H9 (cell line): ENCODE measurements at regions not wholly inside any gene's neighbourhood (a gene's known extent, or its start where the extent isn't known, plus 50 kb on each side); places are given as distances from the start of the nearest gene placed in this dataset.

Experiments used
- DNase-seq: peaks from one replicate; pipeline ENCODE4 v3.0.0-alpha.2; 2017
- H2AFZ ChIP-seq: one replicate; pipeline ENCODE4 v1.6.1; 2013; ENCODE audit warnings: mild to moderate bottlenecking, low read length, control low read depth, moderate library complexity
- H2AK5ac ChIP-seq: 2 replicates; pipeline ENCODE4 v1.6.1; 2013; ENCODE audit warnings: low read length, control low read depth, mixed read lengths; ENCODE audit not compliant: insufficient read length
- H2BK120ac ChIP-seq: one replicate; pipeline ENCODE4 v1.6.1; 2013; ENCODE audit warnings: low read depth, mild to moderate bottlenecking, low read length, control low read depth, inconsistent platforms; ENCODE audit not compliant: poor library complexity, severe bottlenecking
- H2BK12ac ChIP-seq: 2 replicates; pipeline ENCODE4 v1.6.1; 2013; ENCODE audit warnings: low read length, control low read depth, mixed read lengths, low read depth; ENCODE audit not compliant: insufficient read length
- H2BK15ac ChIP-seq: 2 replicates; pipeline ENCODE4 v1.6.1; 2013; ENCODE audit warnings: low read depth, low read length, control low read depth
- H2BK20ac ChIP-seq: one replicate; pipeline ENCODE4 v1.6.1; 2013; ENCODE audit warnings: low read depth, mild to moderate bottlenecking, low read length, control low read depth, inconsistent platforms; ENCODE audit not compliant: poor library complexity, severe bottlenecking
- H2BK5ac ChIP-seq: 2 replicates; pipeline ENCODE4 v1.6.1; 2013; ENCODE audit warnings: low read length, control low read depth, mixed read lengths; ENCODE audit not compliant: insufficient read length
- H3K14ac ChIP-seq: 2 replicates; pipeline ENCODE4 v1.6.1; 2013; ENCODE audit warnings: low read length, control low read depth; ENCODE audit not compliant: insufficient read depth
- H3K18ac ChIP-seq: 2 replicates; pipeline ENCODE4 v1.6.1; 2013; ENCODE audit warnings: low read depth, mild to moderate bottlenecking, mixed read lengths, low read length, control low read depth; ENCODE audit not compliant: insufficient read length
- H3K23ac ChIP-seq: 2 replicates; pipeline ENCODE4 v1.6.1; 2013; ENCODE audit warnings: low read length, control low read depth, mixed read lengths, low read depth; ENCODE audit not compliant: insufficient read length
- H3K23me2 ChIP-seq: 2 replicates; pipeline ENCODE4 v1.6.1; 2013; ENCODE audit warnings: low read depth, mild to moderate bottlenecking, mixed read lengths, low read length, control low read depth; ENCODE audit not compliant: insufficient read length, poor library complexity, severe bottlenecking
- H3K27ac ChIP-seq: 2 replicates; pipeline ENCODE4 v1.5.1; 2013; ENCODE audit warnings: low read length, control low read depth, mixed read lengths, low read depth; ENCODE audit not compliant: insufficient read length
- H3K27me3 ChIP-seq: 2 replicates; pipeline ENCODE4 v1.6.1; 2013; ENCODE audit warnings: low read length, control low read depth, inconsistent platforms; ENCODE audit not compliant: insufficient read depth
- H3K4ac ChIP-seq: 2 replicates; pipeline ENCODE4 v1.6.1; 2013; ENCODE audit warnings: low read depth, mild to moderate bottlenecking, control low read depth, inconsistent platforms, low read length, moderate library complexity
- H3K4me1 ChIP-seq: 2 replicates; pipeline ENCODE4 v1.6.1; 2013; ENCODE audit warnings: low read length, control low read depth, inconsistent platforms; ENCODE audit not compliant: insufficient read depth
- H3K4me2 ChIP-seq: 2 replicates; pipeline ENCODE4 v1.6.1; 2013; ENCODE audit warnings: low read length, control low read depth, mixed read lengths; ENCODE audit not compliant: insufficient read length, insufficient read depth
- H3K56ac ChIP-seq: 2 replicates; pipeline ENCODE4 v1.6.1; 2013; ENCODE audit warnings: low read depth, mild to moderate bottlenecking, mixed read lengths, low read length, control low read depth; ENCODE audit not compliant: insufficient read length
- H3K79me1 ChIP-seq: 2 replicates; pipeline ENCODE4 v1.6.1; 2013; ENCODE audit warnings: low read depth, mild to moderate bottlenecking, moderate library complexity, low read length, control low read depth, inconsistent platforms; ENCODE audit not compliant: insufficient read depth, poor library complexity, severe bottlenecking
- H3K79me2 ChIP-seq: 2 replicates; pipeline ENCODE4 v1.6.1; 2013; ENCODE audit warnings: low read length, control low read depth, inconsistent platforms; ENCODE audit not compliant: insufficient read depth
- H3K9ac ChIP-seq: 2 replicates; pipeline ENCODE4 v1.6.1; 2013; ENCODE audit warnings: low read length, control low read depth, mixed read lengths; ENCODE audit not compliant: insufficient read length; ENCODE audit errors: extremely low read depth
- H3K9me3 ChIP-seq: one replicate; pipeline ENCODE4 v1.6.1; 2013; ENCODE audit warnings: low read depth, low read length, inconsistent platforms; ENCODE audit not compliant: control insufficient read depth
- H3T11ph ChIP-seq: one replicate; pipeline ENCODE4 v1.6.1; 2013; ENCODE audit warnings: mild to moderate bottlenecking, low read length, control low read depth, inconsistent platforms
- H4K20me1 ChIP-seq: one replicate; pipeline ENCODE4 v1.6.1; 2013; ENCODE audit not compliant: control insufficient read depth, insufficient read length, insufficient read depth
- H4K5ac ChIP-seq: 2 replicates; pipeline ENCODE4 v1.6.1; 2013; ENCODE audit warnings: low read depth, mild to moderate bottlenecking, mixed read lengths, low read length, control low read depth; ENCODE audit not compliant: insufficient read length
- H4K8ac ChIP-seq: replicated peaks from 2 replicates; pipeline ENCODE4 v1.6.1; 2013; ENCODE audit warnings: low read length, control low read depth, mixed read lengths, low read depth; ENCODE audit not compliant: insufficient read length
- H4K91ac ChIP-seq: 2 replicates; pipeline ENCODE4 v1.6.1; 2013; ENCODE audit warnings: low read depth, mild to moderate bottlenecking, moderate library complexity, mixed read lengths, low read length, control low read depth; ENCODE audit not compliant: insufficient read length
- H3K27ac Mint-ChIP-seq, 3 experiments: 2 replicates in 2 of 3; 3 replicates in 1 of 3; pipeline ENCODE4 v1.8.0; 2020 to 2021; ENCODE audit warnings: mixed read lengths in 3 of 3, mild to moderate bottlenecking in 1 of 3, moderate library complexity in 1 of 3
- H3K27me3 Mint-ChIP-seq: 2 replicates; pipeline ENCODE4 v1.8.0; 2021; ENCODE audit warnings: low read depth, mild to moderate bottlenecking, moderate library complexity, mixed read lengths
- H3K36me3 Mint-ChIP-seq, 3 experiments: 2 replicates in 2 of 3; 3 replicates in 1 of 3; pipeline ENCODE4 v1.8.0; 2020 to 2021; ENCODE audit warnings: low read depth in 3 of 3, mixed read lengths in 3 of 3; ENCODE audit not compliant: insufficient read depth in 1 of 3
- H3K4me1 Mint-ChIP-seq, 2 experiments: 2 replicates each; pipeline ENCODE4 v1.8.0; 2020; ENCODE audit warnings: mixed read lengths in 2 of 2
- H3K4me3 Mint-ChIP-seq, 2 experiments: 2 replicates in 1 of 2; 3 replicates in 1 of 2; pipeline ENCODE4 v1.8.0; 2020 to 2021; ENCODE audit warnings: mild to moderate bottlenecking in 2 of 2, mixed read lengths in 2 of 2, moderate library complexity in 1 of 2
- H3K9me3 Mint-ChIP-seq, 2 experiments: 2 replicates in 1 of 2; 3 replicates in 1 of 2; pipeline ENCODE4 v1.8.0; 2020; ENCODE audit warnings: mild to moderate bottlenecking in 2 of 2, mixed read lengths in 2 of 2, moderate library complexity in 1 of 2
- WGBS: extraction: QIAGEN DNeasy Blood & Tissue Kit; methylation state at CpG from one replicate; pipeline ENCODE4 v1.1.7; 2013; ENCODE audit warnings: missing lambda C conversion rate, low lambda C conversion rate, mixed read lengths; ENCODE audit not compliant: insufficient read length; ENCODE audit errors: extremely low coverage; 5-methylcytosine and 5-hydroxymethylcytosine counted together
- TF ChIP-seq, protein P1 (sequence below): fragments of 200-600 bp; sonication (generic); conservative IDR thresholded peaks from 3 replicates; pipeline ENCODE4 v1.8.0; 2021; ENCODE audit warnings: antibody characterized with exemption, mild to moderate bottlenecking

DNA sequence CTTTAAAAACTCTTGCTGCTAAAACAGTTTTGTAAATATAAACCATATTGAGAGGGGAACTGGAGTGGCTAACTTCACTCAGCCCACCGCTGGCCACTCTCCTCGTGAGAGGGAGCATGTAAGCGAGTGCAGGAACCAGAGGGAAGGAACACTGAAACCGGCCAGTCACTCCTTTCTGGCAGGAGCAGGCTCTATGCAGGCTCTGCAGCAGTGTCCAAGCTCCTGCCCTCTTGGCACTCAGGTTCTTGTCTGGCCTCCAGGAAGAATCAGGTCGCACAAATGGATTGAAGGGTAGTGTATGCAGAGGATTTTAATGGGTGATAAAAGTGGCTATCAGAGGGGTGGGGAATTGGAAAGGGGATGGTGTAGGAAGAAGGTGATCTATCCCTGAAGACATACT lies 157.7 kb downstream of the TMX3 start:
- Mint-ChIP-seq H3K36me3 (no peaks in the 10 kb centered on the region; a peak in 1 of 7 replicates), H3K27ac (no peak overlapping the region; a peak in 1 of 7 replicates), H3K4me3 (no peak overlapping the region), H3K27me3 (no peaks in the 10 kb centered on the region), H3K4me1 (peaks cover 3 to 5% of the 10 kb centered on the region in 2 experiments), H3K9me3 (no peaks in the 10 kb centered on the region; a peak in 1 of 5 replicates)
- no peaks in the 10 kb centered on the region for H3K79me1 ChIP-seq
- no peak overlapping the region for H3T11ph ChIP-seq
- H2AK5ac ChIP-seq: no peak overlapping the region
- H2BK20ac ChIP-seq: no peak overlapping the region
- H3K9me3 ChIP-seq: no peaks in the 10 kb centered on the region
- no peaks in the 10 kb centered on the region for H3K27me3 ChIP-seq
- no peak overlapping the region for H3K4me2 ChIP-seq
- 0 out of 2 replicates have a peak overlapping the region, but pooled peaks have one; percentile 77 for H3K14ac ChIP-seq
- H3K4ac ChIP-seq: no peak overlapping the region
- no peak overlapping the region for H3K56ac ChIP-seq
- H4K8ac ChIP-seq: no peak overlapping the region
- DNase-seq: no peak
- WGBS: no CpG with 5 or more reads among the region's 5 CpGs
- TF ChIP-seq, protein P1, sequence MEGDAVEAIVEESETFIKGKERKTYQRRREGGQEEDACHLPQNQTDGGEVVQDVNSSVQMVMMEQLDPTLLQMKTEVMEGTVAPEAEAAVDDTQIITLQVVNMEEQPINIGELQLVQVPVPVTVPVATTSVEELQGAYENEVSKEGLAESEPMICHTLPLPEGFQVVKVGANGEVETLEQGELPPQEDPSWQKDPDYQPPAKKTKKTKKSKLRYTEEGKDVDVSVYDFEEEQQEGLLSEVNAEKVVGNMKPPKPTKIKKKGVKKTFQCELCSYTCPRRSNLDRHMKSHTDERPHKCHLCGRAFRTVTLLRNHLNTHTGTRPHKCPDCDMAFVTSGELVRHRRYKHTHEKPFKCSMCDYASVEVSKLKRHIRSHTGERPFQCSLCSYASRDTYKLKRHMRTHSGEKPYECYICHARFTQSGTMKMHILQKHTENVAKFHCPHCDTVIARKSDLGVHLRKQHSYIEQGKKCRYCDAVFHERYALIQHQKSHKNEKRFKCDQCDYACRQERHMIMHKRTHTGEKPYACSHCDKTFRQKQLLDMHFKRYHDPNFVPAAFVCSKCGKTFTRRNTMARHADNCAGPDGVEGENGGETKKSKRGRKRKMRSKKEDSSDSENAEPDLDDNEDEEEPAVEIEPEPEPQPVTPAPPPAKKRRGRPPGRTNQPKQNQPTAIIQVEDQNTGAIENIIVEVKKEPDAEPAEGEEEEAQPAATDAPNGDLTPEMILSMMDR: no peak
- H2BK15ac ChIP-seq: no peak overlapping the region
- H2BK120ac ChIP-seq: no peak overlapping the region
- H2BK12ac ChIP-seq: no peak overlapping the region
- no peak overlapping the region for H2AFZ ChIP-seq
- no peak overlapping the region for H2BK5ac ChIP-seq
- no peak overlapping the region for H4K91ac ChIP-seq
- H3K9ac ChIP-seq: no peak overlapping the region
- no peaks in the 10 kb centered on the region for H4K20me1 ChIP-seq
- H3K79me2 ChIP-seq: no peaks in the 10 kb centered on the region
- H3K23me2 ChIP-seq: no peaks in the 10 kb centered on the region
- H3K23ac ChIP-seq: no peak overlapping the region
- no peak overlapping the region for H3K27ac ChIP-seq
- peaks cover 5% of the 10 kb centered on the region for H3K4me1 ChIP-seq
- no peak overlapping the region for H4K5ac ChIP-seq
- H3K18ac ChIP-seq: no peak overlapping the region
